ENCODE measurements at regions not wholly inside any gene's neighbourhood (a gene's known extent, or its start where the extent isn't known, plus 50 kb on each side); places are given as distances from the start of the nearest gene placed in this dataset.

DNA sequence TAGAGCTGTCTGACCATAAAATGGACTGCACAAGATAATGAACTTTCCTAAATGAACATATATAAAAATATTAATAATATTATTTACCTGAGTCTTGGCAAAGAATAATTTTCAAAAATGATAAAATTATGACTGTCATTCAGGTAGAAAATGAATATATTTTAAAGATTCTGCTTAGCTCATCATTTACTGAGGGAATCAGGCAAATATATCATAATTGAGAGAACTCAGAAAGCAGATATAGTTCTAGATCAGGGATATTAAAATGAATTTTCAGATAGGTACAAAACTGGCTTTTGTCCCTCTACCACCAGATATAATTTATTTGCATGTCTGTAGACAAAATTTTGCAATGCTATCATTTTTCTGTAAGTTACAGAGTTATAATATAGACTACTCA is 86.1 kb upstream of the CPM start:
- no peak for DNase-seq (ENCODE audit: low read depth)
- TF ChIP-seq CTCF (IDR thresholded peaks at IDR 0.05; ENCODE audit: insufficient read depth, low read depth, low read length, missing control alignments): no peak
- no peak overlapping the region for H3K4me3 ChIP-seq (ENCODE audit: low read length)

GRCh38 chr12:69019910-69020309 is 86.9 kb upstream of the CPM start:
- no peak for TF ChIP-seq CTCF (IDR thresholded peaks at IDR 0.05; ENCODE audit: insufficient read depth, low read depth, low read length, missing control alignments)
- DNase-seq (ENCODE audit: low read depth): no peak
- H3K4me3 ChIP-seq (ENCODE audit: low read length): no peak overlapping the region

- no peak for DNase-seq (ENCODE audit: low read depth)
- no peak overlapping the region for H3K4me3 ChIP-seq (ENCODE audit: low read length)
- TF ChIP-seq CTCF (IDR thresholded peaks at IDR 0.05; ENCODE audit: insufficient read depth, low read depth, low read length, missing control alignments): no peak
Measured at GRCh38 chr12:69022674-69023073, 89.7 kb upstream of the CPM start.

GRCh38 chr12:69023840-69024239 is 90.9 kb upstream of the CPM start:
- TF ChIP-seq CTCF (IDR thresholded peaks at IDR 0.05; ENCODE audit: insufficient read depth, low read depth, low read length, missing control alignments): no peak
- no peak overlapping the region for H3K4me3 ChIP-seq (ENCODE audit: low read length)
- no peak for DNase-seq (ENCODE audit: low read depth)

- DNase-seq (ENCODE audit: low read depth): peak; percentile 99
- TF ChIP-seq CTCF (IDR thresholded peaks at IDR 0.05; ENCODE audit: insufficient read depth, low read depth, low read length, missing control alignments): no peak
- H3K4me3 ChIP-seq (ENCODE audit: low read length): peak overlapping the region; percentile 9
Measured at GRCh38 chr12:69024413-69024812, 91.4 kb upstream of the CPM start.

GRCh38 chr12:69024907-69025306 is 91.9 kb upstream of the CPM start:
- TF ChIP-seq CTCF (IDR thresholded peaks at IDR 0.05; ENCODE audit: insufficient read depth, low read depth, low read length, missing control alignments): no peak
- peak; percentile 81 for DNase-seq (ENCODE audit: low read depth)
- no peak overlapping the region for H3K4me3 ChIP-seq (ENCODE audit: low read length)

DNA sequence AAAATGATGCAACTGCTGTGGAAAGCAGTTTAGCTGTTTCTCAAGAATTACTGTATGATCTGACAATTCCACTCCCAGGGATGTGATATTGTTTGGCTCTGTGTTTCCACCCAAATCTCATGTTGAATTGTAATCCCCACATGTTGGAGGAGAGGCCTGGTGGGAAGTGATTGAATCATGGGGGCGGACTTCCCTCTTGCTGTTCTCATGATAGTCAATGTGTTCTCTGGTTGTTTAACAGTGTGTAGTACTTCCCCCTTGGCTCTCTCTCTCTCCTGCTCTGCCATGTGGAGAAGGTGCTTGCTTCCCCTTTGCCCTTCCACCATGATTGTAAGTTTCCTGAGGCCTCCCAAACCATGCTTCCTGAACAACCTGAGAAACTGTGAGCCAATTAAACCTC is 93.4 kb upstream of the CPM start:
- TF ChIP-seq CTCF (IDR thresholded peaks at IDR 0.05; ENCODE audit: insufficient read depth, low read depth, low read length, missing control alignments): no peak
- DNase-seq (ENCODE audit: low read depth): no peak
- H3K4me3 ChIP-seq (ENCODE audit: low read length): no peak overlapping the region

Data from epithelial cell of esophagus (primary cell).